B cell (primary cell): ENCODE measurements at regions not wholly inside any gene's neighbourhood (a gene's known extent, or its start where the extent isn't known, plus 50 kb on each side); places are given as distances from the start of the nearest gene placed in this dataset.

Experiments used
- ATAC-seq: fragments of 200-7000 bp; cut with Tn5 transposase; one replicate; pipeline ENCODE4 v1.10.0; 2021; ENCODE audit warnings: low read depth, mild to moderate bottlenecking, moderate number of reproducible peaks, moderate library complexity
- CTCF ChIA-PET: fragments of 350-600 bp; sonication (Branson Sonifier 250); formaldehyde crosslinking; loops from one replicate; lab custom pipeline; 2021; ENCODE audit warnings: antibody characterized with exemption, inconsistent platforms; lab: Charles Lee
- POLR2A ChIA-PET: fragments of 350-600 bp; sonication (Branson Sonifier 250); formaldehyde crosslinking; loops from one replicate; lab custom pipeline; 2021; ENCODE audit warnings: antibody characterized with exemption; lab: Charles Lee
- DNase-seq: peaks from one replicate; pipeline ENCODE4 v3.0.0; 2013
- H2AFZ ChIP-seq: 2 replicates; pipeline ENCODE4 v1.6.1; 2012; ENCODE audit warnings: mild to moderate bottlenecking, low read depth, low read length; ENCODE audit not compliant: insufficient read depth, poor library complexity, severe bottlenecking
- H3K27ac ChIP-seq, 2 donors: 1 replicate in 1 of 2; 2 replicates in 1 of 2; pipeline ENCODE4 v1.5.1; 2012 to 2013; ENCODE audit warnings: low read length in 2 of 2, mild to moderate bottlenecking in 2 of 2, moderate library complexity in 1 of 2
- H3K27me3 ChIP-seq, 4 experiments: fragments of 200-600 bp in 1 of 4; sonication (generic) in 1 of 4; replicated peaks in 1 of 4; 1 replicate in 2 of 4; 2 replicates in 2 of 4; pipeline versions ENCODE4 v1.6.1 to v1.7.0; 2013 to 2016; ENCODE audit warnings: low read length in 3 of 4, mild to moderate bottlenecking in 2 of 4, mixed read lengths in 1 of 4, moderate library complexity in 1 of 4; ENCODE audit not compliant: insufficient read depth in 4 of 4, control insufficient read depth in 3 of 4; ENCODE audit errors: control extremely low read depth in 1 of 4
- H3K36me3 ChIP-seq, 2 experiments: replicated peaks in 1 of 2; 1 replicate in 1 of 2; 2 replicates in 1 of 2; pipeline versions ENCODE4 v1.6.1 to v1.7.1; 2013; ENCODE audit warnings: low read length in 1 of 2; ENCODE audit not compliant: insufficient read depth in 2 of 2, control insufficient read depth in 1 of 2; ENCODE audit errors: control extremely low read depth in 1 of 2, extremely low read depth in 1 of 2
- H3K4me1 ChIP-seq, 2 donors: fragments of 200-600 bp in 1 of 2; sonication (generic) in 1 of 2; 1 replicate in 1 of 2; 2 replicates in 1 of 2; pipeline versions ENCODE4 v1.5.1 to v1.6.1; 2013 to 2017; ENCODE audit warnings: low read length in 2 of 2; ENCODE audit not compliant: control insufficient read depth in 2 of 2, insufficient read depth in 2 of 2
- H3K4me2 ChIP-seq: replicated peaks from 2 replicates; pipeline ENCODE3; 2012; ENCODE audit warnings: mild to moderate bottlenecking, low read depth, low read length; ENCODE audit not compliant: poor library complexity, severe bottlenecking
- H3K4me3 ChIP-seq, 5 experiments: fragments of 200-600 bp in 1 of 5; sonication (generic) in 1 of 5; 1 replicate in 3 of 5; 2 replicates in 2 of 5; pipeline versions ENCODE4 v1.5.1 to v1.7.0; 2011 to 2016; ENCODE audit warnings: low read length in 4 of 5, mild to moderate bottlenecking in 4 of 5, low read depth in 2 of 5, control low read depth in 1 of 5, moderate library complexity in 1 of 5; ENCODE audit not compliant: insufficient read depth in 1 of 5; ENCODE audit errors: control extremely low read depth in 1 of 5, extremely low read depth in 1 of 5
- H3K79me2 ChIP-seq: fragments of 200-600 bp; sonication (generic); one replicate; pipeline ENCODE4 v1.6.0; 2016; ENCODE audit warnings: low read length; ENCODE audit not compliant: control insufficient read depth, insufficient read depth
- H3K9ac ChIP-seq: fragments of 200-600 bp; sonication (generic); 2 replicates; pipeline ENCODE4 v1.6.1; 2017; ENCODE audit warnings: mild to moderate bottlenecking, low read length, moderate library complexity
- H3K9me3 ChIP-seq, 3 donors: one replicate each; pipeline versions ENCODE4 v1.6.1 to v1.7.1; 2013; ENCODE audit warnings: low read length in 2 of 3; ENCODE audit not compliant: control insufficient read depth in 2 of 3, insufficient read depth in 1 of 3; ENCODE audit errors: control extremely low read depth in 1 of 3
- H4K20me1 ChIP-seq: 2 replicates; pipeline ENCODE4 v1.6.0; 2012; ENCODE audit warnings: mild to moderate bottlenecking, low read length; ENCODE audit not compliant: insufficient read depth, control insufficient read depth, poor library complexity, severe bottlenecking
- H3K27ac Mint-ChIP-seq: one replicate; pipeline ENCODE4 v1.8.0; 2021; ENCODE audit warnings: mixed read lengths
- H3K27me3 Mint-ChIP-seq: one replicate; pipeline ENCODE4 v1.8.0; 2021; ENCODE audit warnings: mixed read lengths
- H3K4me1 Mint-ChIP-seq: one replicate; pipeline ENCODE4 v1.8.0; 2021; ENCODE audit warnings: mixed read lengths
- H3K4me3 Mint-ChIP-seq: one replicate; pipeline ENCODE4 v1.8.0; 2021; ENCODE audit warnings: mixed read lengths
- H3K9me3 Mint-ChIP-seq: one replicate; pipeline ENCODE4 v1.8.0; 2022; ENCODE audit warnings: mixed read lengths; ENCODE audit not compliant: insufficient read depth
- CTCF ChIP-seq: fragments of 200-600 bp; IDR thresholded peaks from one replicate; pipeline ENCODE4 v1.8.0; 2022; ENCODE audit warnings: antibody characterized with exemption, mild to moderate bottlenecking
- EZH2 ChIP-seq: IDR thresholded peaks from 2 replicates; pipeline ENCODE4 v1.6.1; 2012; ENCODE audit warnings: borderline replicate concordance, low read depth, mild to moderate bottlenecking, moderate library complexity, low read length; ENCODE audit not compliant: insufficient read depth, poor library complexity, severe bottlenecking
- WGBS: methylation state at CpG from one replicate; pipeline ENCODE4 v1.1.5; 2013; ENCODE audit warnings: missing lambda C conversion rate; ENCODE audit not compliant: insufficient coverage; 5-methylcytosine and 5-hydroxymethylcytosine counted together
- intact Hi-C: fragments of 100-400 bp; cut with micrococcal nuclease; formaldehyde crosslinking; loops from one replicate; pipeline ENCODE4 v1.10.0; 2022

GRCh38 chr2:104120171-104120570, 733.7 kb upstream of the POU3F3 start:
- Mint-ChIP-seq H3K9me3 (no peaks in the 10 kb centered on the region), H3K4me3 (no peak overlapping the region), H3K27ac (no peak overlapping the region), H3K4me1 (no peaks in the 10 kb centered on the region), H3K27me3 (no peaks in the 10 kb centered on the region)
- H3K4me3 ChIP-seq: no peak overlapping the region
- WGBS: no CpG with 5 or more reads among the region's 4 CpGs
- no peak overlapping the region for H2AFZ ChIP-seq
- no peaks in the 10 kb centered on the region for H3K4me1 ChIP-seq
- ATAC-seq (no peak), DNase-seq (no peak)
- H3K27ac ChIP-seq: no peak overlapping the region
- H3K9me3 ChIP-seq: no peaks in the 10 kb centered on the region
- H3K4me2 ChIP-seq: no peak overlapping the region
- no peaks in the 10 kb centered on the region for H4K20me1 ChIP-seq
- H3K9ac ChIP-seq: no peak overlapping the region
- no peaks in the 10 kb centered on the region for H3K36me3 ChIP-seq
- H3K27me3 ChIP-seq: no peaks in the 10 kb centered on the region
- intact Hi-C loops: no loop called here
- POLR2A ChIA-PET: no interaction called here
- CTCF ChIA-PET: no interaction called here
- no peak for TF ChIP-seq EZH2
- TF ChIP-seq CTCF: no peak
- H3K79me2 ChIP-seq: no peaks in the 10 kb centered on the region

- Mint-ChIP-seq H3K27ac (no peak overlapping the region), H3K4me1 (no peaks in the 10 kb centered on the region), H3K27me3 (no peaks in the 10 kb centered on the region), H3K4me3 (no peak overlapping the region), H3K9me3 (no peaks in the 10 kb centered on the region)
- no peak for DNase-seq
- no peak overlapping the region for H3K4me2 ChIP-seq
- H4K20me1 ChIP-seq: no peaks in the 10 kb centered on the region
- H2AFZ ChIP-seq: no peak overlapping the region
- ChIA-PET POLR2A (no interaction called here), CTCF (no interaction called here)
- no peaks in the 10 kb centered on the region for H3K4me1 ChIP-seq
- WGBS: 77% methylated on average over 1 of the region's 2 CpGs
- H3K9ac ChIP-seq: no peak overlapping the region
- H3K79me2 ChIP-seq: no peaks in the 10 kb centered on the region
- no peak for ATAC-seq
- H3K4me3 ChIP-seq: no peak overlapping the region
- H3K9me3 ChIP-seq: no peaks in the 10 kb centered on the region
- H3K27me3 ChIP-seq: no peaks in the 10 kb centered on the region
- H3K36me3 ChIP-seq: no peaks in the 10 kb centered on the region
- intact Hi-C loops: no loop called here
- TF ChIP-seq CTCF (no peak), EZH2 (no peak)
- H3K27ac ChIP-seq: no peak overlapping the region
Measured at GRCh38 chr2:104125096-104125495, 728.8 kb upstream of the POU3F3 start.
